GM23338 (cell line): ENCODE measurements at regions not wholly inside any gene's neighbourhood (a gene's known extent, or its start where the extent isn't known, plus 50 kb on each side); places are given as distances from the start of the nearest gene placed in this dataset.

Experiments used
- ATAC-seq: fragments of 200-7000 bp; cut with Tn5 transposase; 3 replicates; pipeline ENCODE4 v1.9.1; 2020
- DNase-seq: peaks from one replicate; pipeline ENCODE4 v3.0.0-alpha.2; 2015; ENCODE audit warnings: low spot score
- H2AFZ ChIP-seq: fragments of 200-600 bp; sonication (generic); 2 replicates; pipeline ENCODE4 v1.8.0; 2016; ENCODE audit warnings: antibody characterized with exemption, mild to moderate bottlenecking, moderate library complexity
- H3F3A ChIP-seq: fragments of 200-600 bp; sonication (generic); replicated peaks from 2 replicates; pipeline ENCODE4 v1.8.0; 2017; ENCODE audit warnings: antibody characterized with exemption, mixed run types, low read depth
- H3K27ac ChIP-seq: fragments of 200-600 bp; sonication (generic); 2 replicates; pipeline ENCODE4 v1.6.1; 2016; ENCODE audit warnings: low read depth
- H3K27me3 ChIP-seq: fragments of 200-600 bp; sonication (generic); 2 replicates; pipeline ENCODE4 v1.8.0; 2016; ENCODE audit warnings: mild to moderate bottlenecking, mixed run types, moderate library complexity; ENCODE audit not compliant: insufficient read depth
- H3K36me3 ChIP-seq: fragments of 200-600 bp; sonication (generic); 2 replicates; pipeline ENCODE4 v1.8.0; 2016; ENCODE audit warnings: mild to moderate bottlenecking; ENCODE audit not compliant: insufficient read depth
- H3K4me1 ChIP-seq: fragments of 200-600 bp; sonication (generic); 2 replicates; pipeline ENCODE4 v1.8.0; 2016; ENCODE audit warnings: mild to moderate bottlenecking, moderate library complexity; ENCODE audit not compliant: insufficient read depth
- H3K4me2 ChIP-seq: fragments of 200-600 bp; sonication (generic); 2 replicates; pipeline ENCODE4 v1.7.1; 2017; ENCODE audit warnings: mixed run types
- H3K4me3 ChIP-seq: fragments of 200-600 bp; sonication (generic); 2 replicates; pipeline ENCODE4 v1.6.1; 2016; ENCODE audit warnings: mixed run types
- H3K79me2 ChIP-seq: fragments of 200-600 bp; sonication (generic); replicated peaks from 2 replicates; pipeline ENCODE4 v1.8.0; 2017; ENCODE audit warnings: mild to moderate bottlenecking; ENCODE audit not compliant: insufficient read depth
- H3K9me2 ChIP-seq: fragments of 200-600 bp; sonication (generic); 2 replicates; pipeline ENCODE4 v1.8.0; 2017; ENCODE audit not compliant: insufficient read depth
- H4K20me1 ChIP-seq: fragments of 200-600 bp; sonication (generic); replicated peaks from 2 replicates; pipeline ENCODE4 v1.8.0; 2017; ENCODE audit warnings: mild to moderate bottlenecking; ENCODE audit not compliant: insufficient read depth
- H3K27ac Mint-ChIP-seq: 2 replicates; pipeline ENCODE4 v1.8.0; 2020; ENCODE audit warnings: inconsistent platforms, mild to moderate bottlenecking, moderate library complexity, mixed read lengths
- H3K27me3 Mint-ChIP-seq: 3 replicates; pipeline ENCODE4 v1.8.0; 2022; ENCODE audit warnings: low read depth, mild to moderate bottlenecking, moderate library complexity, mixed read lengths, inconsistent platforms; ENCODE audit not compliant: insufficient read depth, poor library complexity
- H3K36me3 Mint-ChIP-seq: 3 replicates; pipeline ENCODE4 v1.8.0; 2021; ENCODE audit warnings: low read depth, mild to moderate bottlenecking, inconsistent platforms, moderate library complexity, mixed read lengths
- H3K4me1 Mint-ChIP-seq: 3 replicates; pipeline ENCODE4 v1.8.0; 2020; ENCODE audit warnings: mild to moderate bottlenecking, inconsistent platforms, mixed read lengths
- H3K4me3 Mint-ChIP-seq: 3 replicates; pipeline ENCODE4 v1.8.0; 2021; ENCODE audit warnings: moderate library complexity, mild to moderate bottlenecking, inconsistent platforms, mixed read lengths
- H3K9me3 Mint-ChIP-seq: 3 replicates; pipeline ENCODE4 v1.8.0; 2020; ENCODE audit warnings: moderate library complexity, mild to moderate bottlenecking, inconsistent platforms, mixed read lengths
- CREB1 ChIP-seq: fragments of 250-450 bp; sonication (Bioruptor Pico); IDR thresholded peaks from 2 replicates; pipeline ENCODE4 v1.5.0; 2020; ENCODE audit warnings: low read depth, mild to moderate bottlenecking, moderate library complexity
- EZH2 ChIP-seq: fragments of 200-600 bp; sonication (generic); IDR thresholded peaks from one replicate; pipeline ENCODE4 v1.8.0; 2017; ENCODE audit warnings: antibody characterized with exemption, mild to moderate bottlenecking, low read depth; ENCODE audit not compliant: unreplicated experiment
- EZH2phosphoT487 ChIP-seq: fragments of 200-600 bp; sonication (generic); IDR thresholded peaks from one replicate; pipeline ENCODE4 v1.8.1; 2018; ENCODE audit warnings: antibody characterized with exemption; ENCODE audit not compliant: unreplicated experiment
- JUNB ChIP-seq: IDR thresholded peaks from one replicate; pipeline ENCODE4 v1.6.1; 2016; ENCODE audit warnings: antibody characterized with exemption; ENCODE audit not compliant: unreplicated experiment
- NANOG ChIP-seq: IDR thresholded peaks from 2 replicates; pipeline ENCODE4 v1.6.1; 2016; ENCODE audit warnings: antibody characterized with exemption, borderline replicate concordance
- POLR2AphosphoS5 ChIP-seq: IDR thresholded peaks from 2 replicates; pipeline ENCODE4 v1.6.1; 2016; ENCODE audit warnings: antibody characterized with exemption, low read depth
- STAT1 ChIP-seq: IDR thresholded peaks from one replicate; pipeline ENCODE4 v1.6.1; 2016; ENCODE audit warnings: antibody characterized with exemption; ENCODE audit not compliant: unreplicated experiment
- ZNF114 ChIP-seq: fragments of 250-450 bp; sonication (Bioruptor Pico); IDR thresholded peaks from 2 replicates; pipeline ENCODE4 v1.5.0; 2020; ENCODE audit warnings: mild to moderate bottlenecking, moderate library complexity
- ZNF331 ChIP-seq: fragments of 250-450 bp; sonication (Bioruptor Pico); IDR thresholded peaks from 2 replicates; pipeline ENCODE4 v1.5.0; 2020; ENCODE audit warnings: low read depth, mild to moderate bottlenecking, moderate library complexity
- TF ChIP-seq, protein P1 (sequence below): IDR thresholded peaks from 2 replicates; pipeline ENCODE4 v1.6.1; 2016; ENCODE audit warnings: antibody characterized with exemption
- TF ChIP-seq, protein P2 (sequence below): IDR thresholded peaks from one replicate; pipeline ENCODE4 v1.6.1; 2018; ENCODE audit warnings: antibody characterized with exemption; ENCODE audit not compliant: unreplicated experiment
- TF ChIP-seq, protein P3 (sequence below), 2 experiments: fragments of 200-600 bp in 1 of 2; sonication (generic) in 1 of 2; conservative IDR thresholded peaks; 2 replicates each; pipeline versions ENCODE4 v1.5.1 to v1.6.1; 2016 to 2017; ENCODE audit warnings: antibody characterized with exemption in 2 of 2, low read depth in 2 of 2, mild to moderate bottlenecking in 2 of 2, moderate library complexity in 1 of 2

DNA sequence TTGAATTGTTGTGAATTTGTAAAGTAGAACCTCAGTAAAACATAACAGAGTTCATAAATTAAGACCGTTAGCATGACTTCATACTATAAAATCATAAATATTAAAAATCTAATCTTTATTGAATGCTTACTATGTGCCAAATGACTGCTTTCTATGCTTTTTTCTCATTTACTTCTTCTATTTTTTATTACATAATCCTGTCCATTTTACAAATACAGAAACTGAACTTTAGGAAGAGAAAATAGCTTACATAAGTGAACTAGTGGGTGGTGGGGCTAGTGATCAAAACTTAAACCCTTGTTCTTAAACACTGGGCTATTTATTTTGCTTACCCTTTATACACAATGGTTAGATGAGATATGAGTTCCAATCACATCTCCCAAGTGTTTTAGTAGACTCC lies 122.3 kb downstream of the ZC3H11B start (continued):
- TF ChIP-seq, protein P1, sequence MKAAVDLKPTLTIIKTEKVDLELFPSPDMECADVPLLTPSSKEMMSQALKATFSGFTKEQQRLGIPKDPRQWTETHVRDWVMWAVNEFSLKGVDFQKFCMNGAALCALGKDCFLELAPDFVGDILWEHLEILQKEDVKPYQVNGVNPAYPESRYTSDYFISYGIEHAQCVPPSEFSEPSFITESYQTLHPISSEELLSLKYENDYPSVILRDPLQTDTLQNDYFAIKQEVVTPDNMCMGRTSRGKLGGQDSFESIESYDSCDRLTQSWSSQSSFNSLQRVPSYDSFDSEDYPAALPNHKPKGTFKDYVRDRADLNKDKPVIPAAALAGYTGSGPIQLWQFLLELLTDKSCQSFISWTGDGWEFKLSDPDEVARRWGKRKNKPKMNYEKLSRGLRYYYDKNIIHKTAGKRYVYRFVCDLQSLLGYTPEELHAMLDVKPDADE: no peak
- TF ChIP-seq NANOG (no peak), EZH2 (no peak), POLR2AphosphoS5 (no peak), ZNF331 (CRISPR knock-in tag) (no peak), JUNB (no peak), ZNF114 (CRISPR knock-in tag) (no peak), CREB1 (CRISPR knock-in tag) (no peak)
- TF ChIP-seq, protein P2, sequence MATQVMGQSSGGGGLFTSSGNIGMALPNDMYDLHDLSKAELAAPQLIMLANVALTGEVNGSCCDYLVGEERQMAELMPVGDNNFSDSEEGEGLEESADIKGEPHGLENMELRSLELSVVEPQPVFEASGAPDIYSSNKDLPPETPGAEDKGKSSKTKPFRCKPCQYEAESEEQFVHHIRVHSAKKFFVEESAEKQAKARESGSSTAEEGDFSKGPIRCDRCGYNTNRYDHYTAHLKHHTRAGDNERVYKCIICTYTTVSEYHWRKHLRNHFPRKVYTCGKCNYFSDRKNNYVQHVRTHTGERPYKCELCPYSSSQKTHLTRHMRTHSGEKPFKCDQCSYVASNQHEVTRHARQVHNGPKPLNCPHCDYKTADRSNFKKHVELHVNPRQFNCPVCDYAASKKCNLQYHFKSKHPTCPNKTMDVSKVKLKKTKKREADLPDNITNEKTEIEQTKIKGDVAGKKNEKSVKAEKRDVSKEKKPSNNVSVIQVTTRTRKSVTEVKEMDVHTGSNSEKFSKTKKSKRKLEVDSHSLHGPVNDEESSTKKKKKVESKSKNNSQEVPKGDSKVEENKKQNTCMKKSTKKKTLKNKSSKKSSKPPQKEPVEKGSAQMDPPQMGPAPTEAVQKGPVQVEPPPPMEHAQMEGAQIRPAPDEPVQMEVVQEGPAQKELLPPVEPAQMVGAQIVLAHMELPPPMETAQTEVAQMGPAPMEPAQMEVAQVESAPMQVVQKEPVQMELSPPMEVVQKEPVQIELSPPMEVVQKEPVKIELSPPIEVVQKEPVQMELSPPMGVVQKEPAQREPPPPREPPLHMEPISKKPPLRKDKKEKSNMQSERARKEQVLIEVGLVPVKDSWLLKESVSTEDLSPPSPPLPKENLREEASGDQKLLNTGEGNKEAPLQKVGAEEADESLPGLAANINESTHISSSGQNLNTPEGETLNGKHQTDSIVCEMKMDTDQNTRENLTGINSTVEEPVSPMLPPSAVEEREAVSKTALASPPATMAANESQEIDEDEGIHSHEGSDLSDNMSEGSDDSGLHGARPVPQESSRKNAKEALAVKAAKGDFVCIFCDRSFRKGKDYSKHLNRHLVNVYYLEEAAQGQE: no peak
- TF ChIP-seq, protein P3, sequence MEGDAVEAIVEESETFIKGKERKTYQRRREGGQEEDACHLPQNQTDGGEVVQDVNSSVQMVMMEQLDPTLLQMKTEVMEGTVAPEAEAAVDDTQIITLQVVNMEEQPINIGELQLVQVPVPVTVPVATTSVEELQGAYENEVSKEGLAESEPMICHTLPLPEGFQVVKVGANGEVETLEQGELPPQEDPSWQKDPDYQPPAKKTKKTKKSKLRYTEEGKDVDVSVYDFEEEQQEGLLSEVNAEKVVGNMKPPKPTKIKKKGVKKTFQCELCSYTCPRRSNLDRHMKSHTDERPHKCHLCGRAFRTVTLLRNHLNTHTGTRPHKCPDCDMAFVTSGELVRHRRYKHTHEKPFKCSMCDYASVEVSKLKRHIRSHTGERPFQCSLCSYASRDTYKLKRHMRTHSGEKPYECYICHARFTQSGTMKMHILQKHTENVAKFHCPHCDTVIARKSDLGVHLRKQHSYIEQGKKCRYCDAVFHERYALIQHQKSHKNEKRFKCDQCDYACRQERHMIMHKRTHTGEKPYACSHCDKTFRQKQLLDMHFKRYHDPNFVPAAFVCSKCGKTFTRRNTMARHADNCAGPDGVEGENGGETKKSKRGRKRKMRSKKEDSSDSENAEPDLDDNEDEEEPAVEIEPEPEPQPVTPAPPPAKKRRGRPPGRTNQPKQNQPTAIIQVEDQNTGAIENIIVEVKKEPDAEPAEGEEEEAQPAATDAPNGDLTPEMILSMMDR (conservative IDR thresholded peaks at IDR 0.05; ENCODE audit: low read depth in 2 of 2): no peak

DNA sequence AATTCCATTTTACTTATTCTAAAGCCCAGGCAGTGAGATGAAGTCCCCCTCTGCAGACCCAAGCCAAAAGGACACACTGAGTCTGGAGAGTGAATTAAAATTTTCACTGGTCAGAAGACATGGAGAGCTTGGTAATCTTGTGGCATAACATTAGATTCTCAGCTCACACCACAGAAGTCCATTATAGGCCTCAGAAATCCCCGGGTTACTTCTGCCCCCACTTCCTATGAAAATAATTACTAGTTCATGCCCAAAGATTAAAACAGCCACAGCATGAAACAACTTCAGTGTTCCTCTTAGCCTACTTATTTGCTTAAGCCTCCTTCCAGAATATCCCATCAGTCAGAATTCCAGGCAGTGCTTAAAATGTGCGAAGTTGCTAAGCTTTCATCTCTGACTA lies 123.3 kb downstream of the ZC3H11B start:
- Mint-ChIP-seq H3K27ac (no peak overlapping the region; the same call in 1 of the 2 replicates), H3K27me3 (no peaks in the 10 kb centered on the region), H3K9me3 (no peaks in the 10 kb centered on the region), H3K4me1 (no peaks in the 10 kb centered on the region), H3K4me3 (no peak overlapping the region), H3K36me3 (no peaks in the 10 kb centered on the region)
- Histone ChIP-seq H3K9me2 (no peaks in the 10 kb centered on the region), H3K27me3 (no peaks in the 10 kb centered on the region), H3K4me2 (no peak overlapping the region), H3K36me3 (no peaks in the 10 kb centered on the region), H3K4me3 (no peak overlapping the region), H2AFZ (no peak overlapping the region), H4K20me1 (no peaks in the 10 kb centered on the region), H3F3A (no peaks in the 10 kb centered on the region), H3K79me2 (no peaks in the 10 kb centered on the region), H3K4me1 (no peaks in the 10 kb centered on the region), H3K27ac (no peak overlapping the region)
- ATAC-seq (no peak), DNase-seq (no peak)
- TF ChIP-seq, protein P2: no peak
- no peak for TF ChIP-seq ZNF114 (CRISPR knock-in tag)
- TF ChIP-seq ZNF331 (CRISPR knock-in tag): no peak
- TF ChIP-seq JUNB: no peak
- TF ChIP-seq EZH2phosphoT487: no peak
- no peak for TF ChIP-seq STAT1
- TF ChIP-seq POLR2AphosphoS5: no peak
- TF ChIP-seq CREB1 (CRISPR knock-in tag): no peak
